Kasumi-1 (cell line): ENCODE measurements at regions not wholly inside any gene's neighbourhood (a gene's known extent, or its start where the extent isn't known, plus 50 kb on each side); places are given as distances from the start of the nearest gene placed in this dataset.

Experiments used
- DNase-seq, 2 experiments: peaks; one replicate each; lab custom pipeline; 2025; lab: John Stamatoyannopoulos, UW

DNA sequence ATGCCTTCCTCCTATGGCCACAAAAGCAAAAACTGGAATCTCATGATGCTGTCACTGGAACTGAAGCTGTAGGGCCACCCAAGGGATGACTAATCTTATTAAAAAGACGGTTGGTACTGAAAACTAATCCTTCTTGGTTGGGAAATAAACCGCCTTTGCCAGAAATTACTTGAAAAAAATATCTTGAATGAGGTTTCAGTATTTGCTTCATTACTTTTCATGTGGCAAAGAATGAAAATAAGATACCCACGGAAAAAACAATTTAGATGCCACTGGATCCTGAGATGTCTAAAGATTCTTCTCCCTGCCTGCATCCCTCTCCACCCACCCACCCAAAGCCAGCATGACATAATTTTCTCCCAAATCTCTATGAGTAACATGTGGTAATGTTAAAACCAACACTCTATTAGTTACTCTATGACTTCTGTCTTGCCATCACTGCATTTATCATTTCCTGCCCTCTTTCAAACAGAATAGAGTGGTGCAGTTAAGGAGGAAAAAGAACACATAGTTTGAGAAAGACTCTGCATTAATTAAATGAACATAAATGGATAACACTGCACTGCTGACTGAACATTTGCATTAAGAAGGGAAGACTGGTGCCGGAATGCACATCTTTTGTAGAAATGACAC is 111.8 kb upstream of the DPH6 start:
- no peak for DNase-seq

DNA sequence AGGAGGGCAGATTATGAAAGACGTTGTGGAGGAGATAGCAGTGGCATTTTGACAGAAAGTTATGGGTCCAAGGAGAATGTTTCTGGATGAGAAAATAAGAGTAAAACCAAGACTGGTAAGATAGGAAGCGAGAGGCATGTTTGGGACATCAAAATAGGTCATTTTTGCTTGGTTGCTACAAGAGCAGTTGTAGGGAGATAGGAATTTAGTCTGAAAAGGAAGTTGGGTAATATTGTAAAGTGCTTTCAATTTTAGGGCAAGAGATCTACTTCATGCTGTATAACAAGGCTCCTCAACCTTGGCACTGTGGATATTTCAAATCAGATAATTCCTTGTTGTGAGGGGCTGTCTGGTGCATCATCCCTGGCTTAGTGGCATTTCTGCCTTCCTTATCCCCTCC is 118.0 kb upstream of the DPH6 start:
- no peak for DNase-seq

DNA sequence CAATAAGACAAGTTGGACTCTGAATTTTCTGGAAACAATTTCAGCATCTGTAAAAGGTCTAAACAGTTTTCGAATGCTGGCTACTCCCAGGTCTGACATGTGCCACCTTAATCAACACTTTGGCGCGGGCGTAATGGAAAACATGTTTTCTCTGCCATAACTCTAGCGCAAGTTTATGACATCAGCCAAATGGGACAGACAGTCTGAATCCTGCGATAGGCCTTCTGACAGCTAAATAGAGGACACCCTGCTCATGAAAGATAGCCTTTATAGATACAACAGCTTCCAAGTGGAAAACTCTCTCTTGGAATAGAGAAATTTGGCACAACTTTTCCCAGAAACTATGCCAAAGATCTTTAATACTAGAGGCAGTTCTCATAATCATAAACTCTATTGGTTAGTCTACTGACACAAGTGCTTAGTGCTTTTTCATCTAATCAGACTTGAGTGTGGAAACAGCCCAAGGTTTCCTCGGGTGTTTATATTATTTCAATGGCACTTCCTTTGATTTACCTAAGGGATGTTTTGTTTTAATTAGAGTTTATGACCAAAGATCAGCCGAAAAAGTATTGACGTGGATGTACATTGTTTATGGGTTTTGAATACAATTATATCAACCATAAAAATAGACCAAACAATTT is 120.1 kb upstream of the DPH6 start:
- DNase-seq = no peak

DNA sequence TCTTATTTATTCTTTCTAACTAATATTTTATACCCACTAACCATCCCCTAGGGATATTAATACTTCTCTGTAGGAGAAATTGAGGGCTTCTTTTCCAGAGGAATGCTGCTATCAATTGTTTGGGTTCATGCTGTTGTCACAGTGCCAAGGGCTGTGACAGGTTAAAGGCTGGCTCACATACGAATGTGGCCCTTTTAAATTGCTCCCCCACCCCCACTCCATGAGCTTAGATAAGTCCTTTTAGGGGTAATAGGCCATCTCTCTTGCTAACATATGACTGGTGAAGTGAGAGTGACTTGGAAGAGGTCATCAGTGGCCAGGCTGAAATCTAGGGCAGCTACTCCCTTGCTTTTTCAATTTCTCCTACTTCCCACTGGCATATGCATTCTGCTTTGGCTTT is 121.9 kb upstream of the DPH6 start:
- no peak for DNase-seq

DNA sequence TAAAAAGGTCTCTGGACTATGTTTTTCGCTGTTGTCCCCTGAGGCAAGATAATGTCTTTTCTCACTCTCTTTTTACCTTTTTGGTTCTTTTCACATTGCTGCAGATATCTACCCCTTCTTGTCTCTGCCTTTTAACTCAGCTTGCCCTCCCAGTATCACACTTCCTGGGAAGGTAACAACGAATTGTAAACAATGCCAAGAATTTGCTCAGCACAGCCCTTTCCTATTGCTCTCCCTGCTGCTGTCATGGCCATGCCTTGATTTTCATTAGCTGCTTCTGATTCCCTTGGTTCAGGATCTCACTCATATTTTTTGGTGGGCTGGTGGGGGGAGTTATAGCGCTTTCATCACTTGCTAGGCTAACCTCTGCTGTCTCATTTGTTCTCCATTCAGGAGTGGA is 123.1 kb upstream of the DPH6 start:
- no peak for DNase-seq

DNA sequence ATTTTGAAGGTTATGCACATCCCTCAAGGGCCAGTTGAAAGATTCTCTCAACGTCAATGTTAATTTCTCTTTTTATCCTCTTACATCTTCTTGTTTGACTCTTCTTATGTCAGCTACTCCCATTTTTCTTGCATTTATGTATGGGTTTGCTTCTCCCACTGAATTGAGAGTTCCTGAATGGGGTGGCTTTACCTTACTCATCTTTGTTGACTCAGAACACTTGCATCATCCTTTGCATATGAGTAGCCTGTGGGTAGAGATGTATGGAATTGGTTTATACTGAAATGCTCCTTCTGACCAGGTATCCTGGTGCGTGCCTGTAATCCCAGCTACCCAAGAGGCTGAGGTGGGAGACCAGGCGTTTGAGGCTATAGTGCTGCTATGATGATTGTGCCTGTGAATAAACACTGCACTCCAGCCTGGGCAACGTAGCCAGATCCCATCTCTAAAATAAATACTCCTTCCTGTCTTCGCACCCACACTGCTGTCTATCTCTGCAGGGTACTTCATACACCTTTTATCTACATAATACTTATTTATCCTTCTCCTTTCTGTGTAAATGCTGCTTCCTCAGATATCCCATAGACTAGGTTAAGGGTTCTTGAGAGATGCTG is 123.6 kb upstream of the DPH6 start:
- DNase-seq = no peak

DNA sequence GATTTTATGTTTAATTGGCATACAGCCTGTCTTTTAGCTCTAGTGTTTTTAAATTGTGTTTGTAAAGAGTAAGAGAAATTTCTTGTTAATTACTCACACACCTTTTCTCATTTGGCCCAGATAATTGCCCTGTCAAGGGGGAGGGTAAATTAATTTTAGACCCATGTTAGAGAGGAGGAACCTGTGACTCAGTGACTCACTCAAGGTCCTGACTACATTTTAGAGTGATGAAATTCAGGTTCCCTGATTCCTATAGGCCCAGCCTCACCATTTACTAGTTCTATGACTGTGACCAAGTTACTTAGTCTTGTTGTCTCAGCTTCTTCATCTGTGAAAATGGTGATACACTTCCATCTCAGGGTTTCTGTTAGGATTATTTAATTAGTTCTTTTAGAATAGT is 125.2 kb upstream of the DPH6 start:
- no peak for DNase-seq

DNA sequence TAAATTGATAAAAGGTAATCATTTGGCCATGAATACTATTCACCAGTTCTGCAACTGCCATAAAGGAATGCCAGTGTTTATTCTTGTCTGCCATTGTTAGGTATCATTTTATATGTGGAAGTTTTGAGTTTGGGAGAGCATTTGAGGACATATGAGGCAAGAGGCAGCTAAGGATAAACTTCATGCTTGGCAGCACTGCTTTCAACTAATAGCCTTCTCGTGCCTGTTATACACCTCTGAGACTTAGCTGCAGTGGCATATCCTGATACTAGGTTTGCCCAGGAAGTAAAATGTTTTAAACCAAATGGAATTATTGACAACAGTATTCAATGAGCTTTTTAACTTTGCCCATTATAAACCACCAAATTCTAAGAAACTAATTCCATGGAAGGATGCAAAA is 126.0 kb upstream of the DPH6 start:
- no peak for DNase-seq

DNA sequence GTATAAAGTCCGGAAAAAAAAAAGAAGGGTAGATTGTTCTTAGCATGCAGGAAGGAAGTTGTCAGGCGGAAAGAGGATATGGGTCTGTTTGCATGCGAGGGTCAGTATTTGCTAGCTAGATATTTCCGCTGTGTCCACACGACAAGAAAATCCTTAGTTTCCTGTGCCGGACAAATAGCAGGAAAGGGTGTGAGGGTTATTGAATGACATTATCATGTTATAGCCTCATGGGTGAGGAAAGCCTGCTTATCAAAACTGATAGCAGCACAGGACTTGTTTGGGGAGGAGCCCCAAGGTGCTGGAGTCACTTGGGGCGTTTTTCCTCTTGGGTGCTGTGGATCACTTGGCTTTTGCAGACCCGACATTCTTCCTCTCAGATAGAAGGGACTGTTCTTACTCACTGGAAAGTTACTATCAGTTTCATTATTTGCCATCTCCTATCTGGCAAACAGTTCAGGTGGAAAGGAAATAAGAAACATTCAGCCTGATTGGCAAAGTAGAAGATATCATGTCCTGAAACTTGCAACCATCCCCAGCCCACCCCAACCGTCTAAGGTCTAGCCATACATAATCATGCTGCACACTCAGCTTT is 127.2 kb upstream of the DPH6 start:
- DNase-seq = no peak

DNA sequence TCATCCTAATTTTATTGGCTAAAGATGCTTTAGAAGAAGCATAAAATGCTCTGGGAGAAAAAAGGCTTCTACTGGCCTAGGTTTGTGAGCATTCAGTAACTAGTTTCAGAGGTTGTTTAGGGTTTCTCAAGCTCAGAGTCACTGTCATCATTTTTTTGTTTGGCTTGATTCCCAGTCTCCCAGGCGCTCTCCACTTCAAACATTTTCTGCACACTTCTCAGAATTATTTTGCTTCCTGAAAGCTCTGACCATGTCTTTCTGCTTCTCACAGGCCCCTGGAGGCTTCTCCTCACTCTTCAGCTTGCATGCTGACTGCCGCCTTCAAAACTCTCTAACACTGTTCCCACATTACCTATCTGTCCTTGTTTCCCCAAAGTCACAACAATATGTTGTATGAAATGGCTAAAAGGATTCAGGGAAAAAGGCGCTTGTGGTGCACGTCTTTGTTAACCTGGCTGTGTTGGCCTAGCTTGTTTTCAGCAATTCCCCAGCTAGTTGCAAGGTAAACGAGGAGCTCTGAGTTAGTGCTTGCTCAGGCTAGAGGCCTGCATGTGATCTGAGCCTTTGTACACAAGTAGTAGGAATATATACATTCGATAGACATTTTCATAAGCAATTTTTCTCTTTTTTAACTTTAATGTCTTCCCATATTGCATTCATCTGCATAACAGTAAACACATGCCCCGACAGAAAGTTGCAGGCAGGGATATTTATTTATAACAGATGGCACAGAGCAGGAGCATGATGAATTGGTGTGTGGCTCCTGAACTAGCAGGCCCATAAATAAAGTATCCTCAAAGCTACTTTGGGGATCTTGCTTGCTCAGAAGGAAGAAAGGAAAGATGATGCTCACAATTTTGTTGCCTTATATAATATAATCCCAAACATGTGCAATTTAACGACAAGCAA is 129.2 kb upstream of the DPH6 start:
- DNase-seq = no peak

DNA sequence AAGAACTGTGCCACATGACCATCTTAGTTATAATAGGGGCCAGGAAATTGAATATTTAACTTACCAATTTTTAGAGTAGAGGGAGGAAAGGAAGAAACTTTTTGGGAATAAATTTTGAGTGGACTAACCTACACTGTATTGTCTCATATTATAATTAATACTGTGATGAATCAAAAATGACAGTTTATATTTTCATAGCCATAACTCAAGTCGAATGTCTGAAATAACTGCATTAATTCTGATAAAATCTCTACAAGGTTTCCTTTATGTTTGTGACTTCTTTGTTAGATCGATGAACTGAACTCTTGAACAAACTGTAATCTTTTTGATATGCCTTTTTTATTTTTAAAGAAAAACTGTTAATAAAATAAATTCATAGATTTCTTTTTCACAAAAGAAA is 132.8 kb upstream of the DPH6 start:
- DNase-seq = no peak

DNA sequence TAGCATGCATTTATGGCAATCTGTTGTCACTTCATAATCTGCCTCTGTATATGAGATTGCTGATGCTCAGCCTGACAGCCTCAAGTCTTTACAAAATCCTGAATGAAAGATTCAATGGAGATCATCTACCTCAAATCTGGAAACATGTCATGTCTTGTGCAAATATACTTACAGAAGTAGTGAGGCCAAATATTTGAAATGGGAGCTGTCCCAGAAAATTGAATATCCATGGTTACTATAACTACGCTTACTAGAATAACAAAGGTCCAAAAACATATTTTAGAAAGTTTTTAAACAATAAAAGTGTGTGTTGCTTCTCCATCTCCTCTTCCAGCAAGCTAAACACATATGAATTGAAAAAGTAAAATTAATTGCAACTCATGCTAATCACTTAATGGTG is 133.2 kb upstream of the DPH6 start:
- no peak for DNase-seq

DNA sequence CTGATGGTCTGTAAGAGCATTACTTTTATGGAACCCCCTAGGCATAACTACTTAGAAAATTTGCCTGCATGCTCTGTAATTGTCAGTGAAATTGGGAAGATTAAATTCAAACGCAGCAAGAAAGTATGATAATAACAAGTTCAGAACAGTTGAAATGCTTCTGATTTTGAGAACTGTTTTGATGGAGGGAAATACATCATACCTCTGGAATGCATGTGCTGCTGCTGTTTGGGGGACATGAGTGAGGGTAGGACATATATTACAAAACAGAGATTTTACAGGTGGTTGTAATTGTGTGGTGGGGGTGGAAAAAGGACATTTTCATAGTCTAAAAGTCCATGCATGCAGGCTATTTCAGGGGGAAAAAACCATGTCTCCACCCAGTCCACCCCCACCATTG is 135.0 kb upstream of the DPH6 start:
- no peak for DNase-seq

DNA sequence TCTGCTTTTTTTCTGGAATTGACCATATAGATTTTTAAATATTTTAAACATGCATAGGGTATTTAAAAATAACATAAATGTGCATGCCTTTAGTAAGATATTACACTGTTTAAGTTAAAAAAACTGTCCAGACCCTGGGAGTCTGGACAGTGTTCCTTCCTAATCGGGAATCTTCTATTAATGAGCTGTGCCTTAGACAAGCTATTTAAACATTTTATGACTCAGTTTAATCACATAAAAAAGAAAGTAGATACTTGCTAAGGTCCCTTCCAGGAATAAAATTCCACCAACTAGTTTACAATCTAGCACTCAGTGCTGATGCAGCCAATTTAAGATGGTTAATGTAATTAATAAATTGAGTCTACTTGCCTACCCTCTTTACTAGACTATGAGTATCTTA is 140.4 kb upstream of the DPH6 start:
- DNase-seq = no peak

DNA sequence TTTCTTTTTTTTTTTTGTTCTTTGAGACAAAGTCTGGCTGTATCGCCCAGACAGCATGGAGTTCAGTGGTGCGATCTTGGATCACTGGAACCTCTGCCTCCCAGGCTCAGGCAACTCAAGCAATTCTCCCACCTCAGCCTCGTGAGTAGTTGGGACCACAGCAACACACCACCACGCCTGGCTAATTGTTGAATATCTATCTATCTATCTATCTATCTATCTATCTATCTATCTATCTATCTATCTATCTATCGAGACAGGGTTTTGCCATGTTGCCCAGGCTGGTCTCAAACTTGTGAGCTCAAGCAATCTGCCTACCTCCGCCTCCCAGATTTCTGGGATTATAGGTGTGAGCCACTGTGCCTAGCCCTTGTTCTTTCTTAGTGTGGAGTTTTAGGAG is 143.3 kb upstream of the DPH6 start:
- no peak for DNase-seq

DNA sequence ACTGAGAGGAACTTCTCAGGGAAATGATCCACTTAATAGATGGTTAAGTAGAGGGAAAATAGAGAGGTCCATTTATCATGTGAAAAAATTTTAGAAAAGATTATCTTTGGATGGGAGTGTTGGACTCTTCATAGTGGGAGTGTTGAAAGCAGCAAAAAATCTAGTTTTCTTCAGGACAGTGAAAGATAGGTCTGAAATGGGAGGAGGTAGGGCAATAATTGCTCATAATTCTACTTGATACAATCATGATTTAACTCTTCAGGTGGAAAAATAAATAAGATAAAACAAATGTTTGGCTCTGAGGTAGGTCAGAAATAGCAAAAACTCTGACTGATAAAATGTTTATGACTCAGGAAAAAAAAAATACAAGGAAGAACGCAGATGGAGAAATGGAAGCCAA is 144.1 kb upstream of the DPH6 start:
- DNase-seq = no peak

DNA sequence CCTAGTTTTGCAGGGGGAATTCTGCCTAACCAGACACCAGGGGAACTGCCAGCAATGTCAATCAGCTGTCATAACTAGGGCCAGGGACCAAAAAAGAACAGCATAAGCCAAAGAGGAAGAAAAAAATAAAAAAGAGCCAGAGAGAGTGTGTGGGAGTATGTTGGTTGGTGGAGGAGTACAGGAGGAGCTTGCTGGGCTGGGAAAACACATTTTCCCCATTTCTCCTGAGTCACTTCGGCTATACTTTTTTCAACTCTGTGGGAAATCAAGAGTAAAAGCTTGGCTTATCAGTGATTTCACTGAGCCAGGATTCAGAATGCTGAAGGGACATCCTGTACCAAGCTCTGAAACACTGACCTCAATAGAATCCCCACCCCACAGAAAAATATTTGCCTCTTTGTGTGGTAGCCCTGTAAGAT is 144.7 kb upstream of the DPH6 start:
- DNase-seq = no peak

DNA sequence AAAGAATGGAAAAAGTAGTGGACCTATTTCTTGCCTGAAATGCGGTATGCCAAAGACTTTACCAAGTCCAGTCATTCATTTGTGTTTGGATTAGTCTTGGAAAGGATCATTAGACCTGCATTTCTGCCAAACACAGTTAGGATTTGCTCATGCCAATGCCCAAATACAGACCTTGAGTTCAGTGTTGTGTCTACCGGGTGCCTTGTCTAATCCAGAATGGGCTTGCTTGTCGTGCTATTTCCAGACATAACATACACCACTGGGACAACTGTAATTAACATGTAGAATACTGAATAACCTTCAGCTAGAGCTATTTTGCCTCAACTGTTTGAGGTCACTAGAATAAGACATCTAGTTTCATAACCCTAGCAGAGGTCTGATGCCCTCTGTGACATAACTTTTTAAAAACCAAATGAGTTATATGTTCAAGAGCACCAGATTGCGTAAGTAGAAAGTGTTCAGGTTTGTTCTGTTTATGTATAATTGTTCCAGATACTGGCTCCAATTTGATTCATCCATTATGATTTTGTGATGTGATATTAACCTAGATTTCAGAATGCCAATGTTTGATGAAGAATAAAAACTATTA is 145.3 kb upstream of the DPH6 start:
- no peak for DNase-seq

DNA sequence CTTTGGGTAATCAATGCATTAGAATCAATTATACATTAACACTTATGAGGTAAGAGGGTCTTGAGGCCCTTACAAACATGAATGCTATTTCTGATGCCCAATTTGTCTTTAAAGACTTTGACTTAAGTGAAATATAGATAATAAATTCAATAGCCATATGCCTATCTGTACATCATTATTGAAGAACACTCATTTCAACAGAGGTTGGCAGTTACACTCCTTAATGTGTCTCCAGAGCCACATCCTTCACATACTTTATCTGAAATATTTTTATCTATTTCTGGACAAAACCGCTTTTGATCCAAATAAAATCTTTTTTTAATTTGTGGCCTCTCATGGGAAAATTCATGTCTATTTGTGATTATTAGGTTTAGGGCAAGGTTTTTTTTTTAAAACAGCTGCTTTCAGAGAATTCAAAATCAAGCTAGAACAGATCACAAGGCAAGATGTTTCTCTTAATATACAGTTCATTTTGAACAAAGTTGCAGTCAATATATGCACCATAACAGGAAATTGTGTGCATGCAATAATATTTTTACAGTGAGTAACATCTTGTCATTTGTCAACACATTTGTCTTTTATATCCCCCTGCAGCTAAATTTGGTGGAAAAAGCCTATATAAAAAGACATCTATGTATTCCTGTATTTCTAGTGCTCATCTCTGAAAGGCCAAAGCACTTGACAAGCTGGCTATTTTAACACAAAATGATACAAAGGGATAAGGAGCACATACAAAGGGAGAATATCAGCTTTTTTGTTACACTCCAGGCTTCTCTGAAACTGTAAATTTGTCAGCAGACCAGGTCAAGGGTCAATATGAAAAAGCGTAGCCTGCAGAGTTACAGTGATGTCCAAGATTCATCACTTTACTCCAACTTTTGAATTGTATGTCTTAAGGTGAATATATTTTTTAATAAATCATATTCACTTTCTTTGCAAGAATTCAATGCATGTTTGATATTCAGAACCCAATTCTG is 146.2 kb upstream of the DPH6 start:
- DNase-seq = no peak

DNA sequence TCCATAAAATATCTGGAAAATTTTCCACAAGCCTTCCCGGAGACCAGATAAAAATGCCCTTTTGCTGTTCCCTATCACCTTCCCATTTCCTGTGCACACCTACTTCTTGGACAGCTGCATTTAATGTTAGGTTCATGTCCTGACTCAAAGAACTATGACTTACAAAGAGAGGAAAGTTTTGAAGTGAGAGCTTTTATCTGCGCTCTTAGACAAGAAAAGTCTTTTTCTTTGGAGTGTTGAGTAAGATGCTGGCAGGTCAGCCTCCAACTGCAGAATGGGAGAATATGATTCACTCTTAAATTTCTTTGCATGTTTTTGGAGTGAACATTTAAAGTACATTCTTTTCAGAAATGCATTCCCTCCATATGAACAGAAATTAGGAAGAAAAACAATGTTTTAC is 147.3 kb upstream of the DPH6 start:
- DNase-seq = no peak

DNA sequence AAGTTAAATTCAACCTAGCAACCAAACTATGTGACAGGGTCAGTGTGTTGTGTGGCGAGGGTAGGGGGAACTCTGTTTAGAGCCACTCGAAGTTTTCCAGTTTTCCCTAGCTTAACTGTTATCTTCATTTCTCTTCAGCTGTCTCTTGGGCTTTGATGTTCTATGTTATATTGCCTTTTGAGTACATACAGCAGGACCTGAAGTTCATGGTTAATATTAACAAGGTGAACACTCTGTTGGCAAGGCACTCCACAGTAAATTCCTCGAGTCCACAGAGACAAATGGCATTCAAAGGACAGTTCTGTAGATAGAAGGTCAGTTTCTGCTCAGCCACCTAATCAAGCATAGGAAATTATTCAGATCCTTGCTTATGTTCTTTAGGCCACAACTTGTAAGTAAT is 147.9 kb upstream of the DPH6 start:
- no peak for DNase-seq
